ENCODE measurements at regions not wholly inside any gene's neighbourhood (a gene's known extent, or its start where the extent isn't known, plus 50 kb on each side); places are given as distances from the start of the nearest gene placed in this dataset.

- Histone ChIP-seq H3K27ac (no peak overlapping the region), H3K9me3 (no peaks in the 10 kb centered on the region), H3K4me3 (no peak overlapping the region), H3K27me3 (no peaks in the 10 kb centered on the region), H3K4me1 (no peaks in the 10 kb centered on the region), H3K36me3 (no peaks in the 10 kb centered on the region)
- ATAC-seq, result no peak
- intact Hi-C loops (cut with DNase I), result no loop called here
- no peak for TF ChIP-seq POLR2A (IDR thresholded peaks at IDR 0.05)
- no peak for TF ChIP-seq CTCF (IDR thresholded peaks at IDR 0.05)
- DNase-seq, result no peak
- WGBS, 4 donors, result 77 to 93% (median 83%) methylated on average over 1 of the region's 1 CpG
Observed at GRCh38 chr13:58592786-58593185, 961.2 kb downstream of the PCDH17 start.

- no peaks in the 10 kb centered on the region for H3K27me3 ChIP-seq
- H3K9me3 ChIP-seq, result no peaks in the 10 kb centered on the region
- no peak overlapping the region for H3K4me3 ChIP-seq
- intact Hi-C loops (cut with DNase I), result loop anchor here in 1 of 10 donors (2.0 kb wide), 1 partner anchor 48 kb away; no protein-coding TSS in a partner anchor
- no peak for TF ChIP-seq POLR2A (IDR thresholded peaks at IDR 0.05)
- no peak for TF ChIP-seq CTCF (IDR thresholded peaks at IDR 0.05)
- no peaks in the 10 kb centered on the region for H3K4me1 ChIP-seq
- no peaks in the 10 kb centered on the region for H3K36me3 ChIP-seq
- DNase-seq (no peak), ATAC-seq (no peak)
- 65 to 70% (median 67%) methylated on average over 5 of the region's 5 CpGs for WGBS, 4 donors
- no peak overlapping the region for H3K27ac ChIP-seq
Observed at GRCh38 chr13:58594747-58595600, 963.4 kb downstream of the PCDH17 start.

GRCh38 chr13:58597552-58597951 is 966.0 kb downstream of the PCDH17 start:
- intact Hi-C loops (cut with DNase I), result no loop called here
- Histone ChIP-seq H3K27ac (no peak overlapping the region), H3K9me3 (no peaks in the 10 kb centered on the region), H3K27me3 (no peaks in the 10 kb centered on the region), H3K4me1 (no peaks in the 10 kb centered on the region), H3K4me3 (no peak overlapping the region), H3K36me3 (no peaks in the 10 kb centered on the region)
- DNase-seq (no peak), ATAC-seq (no peak)
- TF ChIP-seq POLR2A (IDR thresholded peaks at IDR 0.05), result no peak
- WGBS, 4 donors, result 95 to 98% (median 96%) methylated on average over 2 of the region's 2 CpGs

- TF ChIP-seq POLR2A (IDR thresholded peaks at IDR 0.05), result no peak
- TF ChIP-seq CTCF (IDR thresholded peaks at IDR 0.05), result no peak
- Histone ChIP-seq H3K4me3 (no peak overlapping the region), H3K9me3 (no peaks in the 10 kb centered on the region), H3K27ac (no peak overlapping the region), H3K27me3 (no peaks in the 10 kb centered on the region), H3K36me3 (no peaks in the 10 kb centered on the region), H3K4me1 (no peaks in the 10 kb centered on the region)
- ATAC-seq (no peak), DNase-seq (no peak)
- WGBS, 4 donors, result 73 to 78% (median 74%) methylated on average over 2 of the region's 2 CpGs
- intact Hi-C loops (cut with DNase I), result no loop called here
Observed at GRCh38 chr13:58598241-58598640, 966.7 kb downstream of the PCDH17 start.

Measured in heart left ventricle (tissue), 16 donors.